ENCODE measurements at regions not wholly inside any gene's neighbourhood (a gene's known extent, or its start where the extent isn't known, plus 50 kb on each side); places are given as distances from the start of the nearest gene placed in this dataset.
"Not testable (repeated sequence)": the region's sequence is repeated elsewhere in the genome, so short reads cannot be mapped to it uniquely, and the experiment has no call there.

DNA sequence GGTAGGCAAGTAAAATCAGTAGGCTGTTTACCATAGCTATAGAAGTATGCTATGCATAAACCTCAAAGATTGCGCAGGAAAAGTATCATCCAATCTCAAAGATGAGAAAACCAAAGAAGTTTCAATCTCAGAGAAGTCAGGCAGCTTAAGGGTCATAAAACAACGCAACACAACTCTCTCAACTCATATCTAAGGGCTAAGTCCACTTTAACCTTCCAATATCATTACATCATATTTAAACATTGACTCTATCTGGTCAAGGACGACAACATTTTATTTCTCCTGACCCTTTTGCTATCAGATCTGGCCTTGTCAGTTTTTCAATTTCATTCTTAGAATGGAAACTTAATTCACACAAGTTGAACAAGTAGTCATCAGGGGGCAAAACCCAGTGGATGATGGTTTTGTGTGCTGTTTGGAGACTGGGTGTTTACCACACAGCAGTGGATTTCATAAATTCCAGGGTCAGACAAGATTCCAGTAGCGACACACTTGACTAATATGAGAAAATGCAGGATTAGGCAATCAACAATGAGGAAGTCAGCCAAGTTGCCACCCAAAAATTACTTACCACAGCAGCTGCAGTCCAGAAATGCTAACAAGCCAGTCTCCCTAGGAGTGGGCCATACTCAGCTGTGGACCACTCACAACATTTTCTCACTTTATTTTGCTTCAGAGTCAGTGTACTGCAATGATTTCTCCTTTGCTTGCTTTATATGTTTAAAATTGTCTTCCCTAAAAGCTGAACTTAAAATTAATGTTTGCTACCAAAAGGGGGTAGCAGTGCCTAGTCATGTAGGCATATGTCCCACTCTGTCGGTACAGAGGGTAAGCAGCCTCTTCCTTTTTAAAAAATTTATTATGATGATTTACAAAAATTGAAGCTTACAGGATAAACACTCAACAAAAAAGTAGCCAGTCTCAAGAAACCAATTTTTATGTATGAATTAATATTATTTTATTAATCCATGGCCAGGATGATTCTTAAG lies 131.9 kb upstream of the NBPF9 start:
- DNase-seq, result not testable (repeated sequence)

DNA sequence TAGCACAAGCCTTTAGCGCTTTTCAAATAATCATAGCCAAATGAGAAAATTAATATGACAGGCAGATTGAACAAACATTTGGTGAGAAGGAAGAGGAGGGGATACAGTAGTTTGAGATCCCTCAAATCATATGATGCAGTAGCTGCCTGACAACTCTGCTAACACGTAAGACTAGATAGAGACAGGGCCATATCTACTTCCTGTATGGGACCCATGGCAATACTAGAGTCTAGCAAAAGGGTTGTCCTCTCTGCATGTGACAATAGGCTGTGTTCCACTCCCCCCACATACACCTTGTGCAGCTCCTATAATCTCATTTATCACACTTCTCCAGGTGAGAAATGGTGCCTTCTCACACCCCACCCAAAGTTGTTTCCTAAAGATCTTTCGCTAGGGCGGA lies 134.2 kb upstream of the NBPF9 start:
- not testable (repeated sequence) for DNase-seq

DNA sequence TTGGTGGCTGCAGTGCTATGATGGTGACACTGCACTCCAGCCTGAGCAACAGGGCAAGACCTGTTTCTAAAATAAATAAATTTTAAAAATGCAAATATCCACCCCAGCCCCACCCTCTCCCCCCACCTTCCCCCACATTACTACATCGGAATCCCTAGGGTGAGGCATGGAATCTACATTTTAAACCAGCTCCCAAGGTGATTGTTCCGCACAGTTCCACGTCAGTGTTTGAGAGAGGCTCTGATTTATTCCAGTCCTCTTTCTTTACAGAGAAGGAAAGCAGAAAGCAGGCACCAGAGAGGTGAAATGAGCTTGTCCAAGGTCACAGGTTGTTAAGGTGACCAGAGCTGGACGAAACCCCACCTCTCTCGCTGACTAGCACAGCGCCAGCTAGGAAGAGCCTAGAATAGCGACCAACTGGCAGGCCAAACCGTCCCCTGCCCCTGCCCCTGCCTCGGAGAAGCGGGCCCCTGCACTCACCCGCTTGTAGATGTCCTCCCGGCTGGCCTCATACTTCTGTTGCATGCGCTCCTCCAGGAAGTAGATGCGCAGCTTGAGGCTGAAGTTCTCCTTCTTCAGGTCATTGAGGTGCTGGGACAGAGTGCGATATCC lies 136.7 kb upstream of the NBPF9 start:
- DNase-seq, result not testable (repeated sequence)

DNA sequence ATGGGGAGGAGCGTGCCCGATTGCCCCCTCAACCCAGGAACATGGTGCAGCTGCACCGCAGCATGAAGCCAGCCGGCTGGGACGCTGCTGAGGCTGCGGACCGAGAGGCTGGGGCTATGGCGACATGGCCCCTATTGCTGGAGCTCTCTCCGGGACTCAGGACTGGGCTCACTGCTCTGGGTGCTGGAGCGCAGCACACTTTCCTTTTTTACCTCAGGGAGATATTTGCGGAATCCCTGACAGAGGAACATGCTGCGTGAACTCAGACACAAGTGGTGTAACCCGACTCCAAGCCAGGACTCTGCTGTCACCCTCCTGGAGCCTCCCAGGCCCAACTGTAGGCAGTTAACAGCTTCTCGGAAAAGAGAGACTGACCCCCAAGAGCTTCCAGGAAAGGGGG lies 137.2 kb upstream of the NBPF9 start:
- DNase-seq, result not testable (repeated sequence)

DNA sequence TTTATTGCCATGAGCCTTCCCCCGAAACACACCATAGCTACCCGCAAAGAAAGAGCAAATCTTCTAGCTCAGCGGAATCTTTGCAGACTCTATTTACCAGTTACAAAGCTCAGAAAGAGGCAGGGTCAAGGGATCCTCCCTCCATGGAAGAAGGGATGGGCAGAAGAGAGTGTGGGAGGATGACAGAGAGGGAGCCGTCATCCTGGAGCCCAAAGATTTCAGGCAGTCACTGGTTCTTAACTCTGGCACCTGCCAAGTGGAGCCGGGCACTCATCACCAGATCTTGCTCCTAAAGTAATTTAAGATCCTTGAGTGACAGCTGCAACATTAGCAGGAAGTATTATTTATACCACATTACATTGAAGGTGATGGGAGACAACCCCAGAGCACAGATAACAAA lies 137.9 kb upstream of the NBPF9 start:
- DNase-seq, result not testable (repeated sequence)

DNA sequence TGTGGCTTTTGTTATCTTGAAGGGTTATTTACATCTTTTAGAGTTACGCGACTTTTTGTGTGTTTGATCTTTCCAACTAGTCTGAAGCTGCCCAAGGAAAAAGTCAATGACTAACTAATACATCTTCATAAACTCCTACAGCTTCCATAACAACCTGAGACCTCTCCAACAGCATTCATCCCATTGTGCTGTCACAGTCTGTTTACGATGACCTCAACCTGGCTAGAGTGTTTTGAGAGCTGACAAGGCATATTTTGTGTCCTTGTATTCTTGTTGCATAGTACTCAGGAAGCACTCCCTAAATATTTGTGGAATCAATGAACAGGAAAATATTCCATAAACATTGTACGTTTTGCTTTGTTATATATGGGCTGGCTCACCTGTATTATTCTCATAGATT lies 140.2 kb upstream of the NBPF9 start:
- DNase-seq, result not testable (repeated sequence)

DNA sequence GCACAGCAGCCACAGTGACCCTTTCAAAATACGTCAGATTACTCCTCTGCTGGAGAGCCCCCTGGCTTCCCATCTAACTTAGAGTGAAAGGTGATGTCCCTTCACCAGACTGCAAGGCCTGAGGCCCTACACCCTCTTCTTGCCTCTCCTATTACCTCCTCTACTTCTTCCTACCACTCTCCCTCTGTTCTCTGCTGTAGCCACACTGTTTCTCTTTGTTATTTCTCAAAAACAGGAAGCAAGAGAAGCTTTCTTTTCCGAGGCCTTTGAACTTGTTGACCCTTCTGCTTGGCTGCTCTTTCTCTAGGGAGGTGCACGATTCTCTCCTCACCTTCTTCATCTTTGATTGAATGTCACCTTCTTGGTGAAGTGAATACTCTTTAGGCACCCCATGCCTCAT lies 141.3 kb upstream of the NBPF9 start:
- not testable (repeated sequence) for DNase-seq

- not testable (repeated sequence) for DNase-seq
Measured at GRCh38 chr1:149246212-149246611, 142.9 kb upstream of the NBPF9 start.

DNA sequence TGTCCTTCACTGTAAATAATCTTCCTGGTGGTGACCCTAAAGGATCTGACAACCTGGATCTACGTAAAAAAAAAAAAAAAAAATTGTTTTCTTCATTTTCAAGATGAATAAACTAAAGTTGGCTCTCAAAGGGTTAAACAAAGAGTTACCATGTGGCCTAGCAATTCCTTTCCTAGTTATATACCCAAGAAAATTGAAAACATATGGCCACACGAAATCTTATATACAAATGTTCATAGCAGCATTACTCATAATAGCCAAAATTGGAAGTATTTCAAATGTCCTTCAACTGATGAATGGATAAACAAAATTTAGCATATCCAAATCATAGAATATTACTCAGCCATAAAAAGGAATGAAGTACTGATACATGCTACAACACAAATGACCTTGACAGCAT lies 145.3 kb upstream of the NBPF9 start:
- not testable (repeated sequence) for DNase-seq

- DNase-seq, result not testable (repeated sequence)
Measured at GRCh38 chr1:149249850-149250467, 146.6 kb upstream of the NBPF9 start.

DNA sequence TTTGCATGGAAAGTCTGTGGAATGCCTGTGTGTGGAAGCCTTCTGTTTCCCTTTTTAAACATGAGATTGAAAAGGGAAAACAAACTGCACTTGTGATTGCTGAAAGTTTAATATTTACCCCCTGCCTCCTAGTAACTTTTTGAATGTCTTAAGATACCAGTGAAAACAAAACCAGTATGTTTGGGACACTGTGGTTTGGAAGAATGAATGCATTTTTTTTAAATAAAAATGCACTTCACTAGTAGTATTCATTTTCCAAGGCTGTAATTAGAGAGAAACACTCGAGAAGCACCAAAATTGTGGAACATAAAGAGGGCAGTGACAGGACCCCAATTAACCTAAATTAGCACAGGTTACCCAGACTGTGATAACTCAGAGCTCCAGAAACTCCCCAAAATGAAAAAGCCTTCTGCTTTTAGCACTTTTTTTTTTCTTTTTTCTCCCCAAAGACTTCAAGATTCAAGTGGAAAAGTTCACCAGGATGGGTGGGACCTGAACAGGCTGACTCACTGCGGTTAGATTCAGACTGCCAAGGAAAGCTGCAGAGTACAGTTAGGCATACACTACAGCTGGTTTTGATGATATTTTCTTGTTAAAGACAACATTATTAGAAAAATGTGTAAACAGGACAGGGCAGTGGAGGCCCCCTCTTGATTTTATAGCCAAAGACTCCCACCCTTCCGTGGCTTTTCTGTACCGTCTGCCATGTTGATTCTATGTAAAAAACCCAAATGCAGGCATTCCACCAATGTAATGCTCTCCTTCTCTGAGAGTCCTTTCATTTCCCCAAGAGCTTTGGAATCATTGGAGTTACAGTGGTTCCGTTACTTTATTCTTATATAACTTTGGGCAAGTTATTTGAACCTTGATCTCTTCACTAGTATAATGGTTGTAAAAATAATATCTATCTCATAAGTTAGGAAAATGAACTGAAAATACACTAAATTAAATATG lies 151.8 kb upstream of the NBPF9 start:
- not testable (repeated sequence) for DNase-seq

- not testable (repeated sequence) for DNase-seq
Measured at GRCh38 chr1:149260284-149260683, 156.9 kb upstream of the NBPF9 start.

DNA sequence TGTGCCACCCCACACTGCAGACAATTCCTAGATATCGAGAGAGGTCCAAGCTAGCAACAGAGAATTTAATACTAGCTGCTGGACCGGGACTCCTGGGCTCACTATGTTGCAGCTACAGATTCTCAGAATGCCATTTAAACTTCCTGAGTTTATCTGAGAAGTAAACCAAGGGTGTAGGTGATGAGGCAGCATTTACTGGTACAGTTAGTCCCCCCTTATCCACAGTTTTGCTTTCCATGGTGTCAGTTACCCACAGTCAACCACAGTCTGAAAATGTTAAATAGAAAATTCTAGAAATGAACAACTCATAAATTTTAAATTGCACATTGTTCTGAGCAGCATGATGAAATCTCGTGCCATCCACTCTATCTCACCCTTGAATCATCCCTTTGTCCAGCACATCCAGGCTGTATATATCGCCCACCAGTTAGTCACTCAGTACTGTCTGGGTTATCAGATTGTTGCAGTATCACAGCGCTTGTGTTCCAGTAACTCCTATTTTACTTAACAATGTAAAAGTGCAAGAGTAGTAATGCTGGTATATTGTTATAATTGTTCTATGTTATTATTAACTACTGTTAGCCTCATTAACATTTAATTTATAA lies 157.5 kb upstream of the NBPF9 start:
- not testable (repeated sequence) for DNase-seq

GRCh38 chr1:149267287-149267686 lies 163.9 kb upstream of the NBPF9 start:
- DNase-seq, result not testable (repeated sequence)

DNA sequence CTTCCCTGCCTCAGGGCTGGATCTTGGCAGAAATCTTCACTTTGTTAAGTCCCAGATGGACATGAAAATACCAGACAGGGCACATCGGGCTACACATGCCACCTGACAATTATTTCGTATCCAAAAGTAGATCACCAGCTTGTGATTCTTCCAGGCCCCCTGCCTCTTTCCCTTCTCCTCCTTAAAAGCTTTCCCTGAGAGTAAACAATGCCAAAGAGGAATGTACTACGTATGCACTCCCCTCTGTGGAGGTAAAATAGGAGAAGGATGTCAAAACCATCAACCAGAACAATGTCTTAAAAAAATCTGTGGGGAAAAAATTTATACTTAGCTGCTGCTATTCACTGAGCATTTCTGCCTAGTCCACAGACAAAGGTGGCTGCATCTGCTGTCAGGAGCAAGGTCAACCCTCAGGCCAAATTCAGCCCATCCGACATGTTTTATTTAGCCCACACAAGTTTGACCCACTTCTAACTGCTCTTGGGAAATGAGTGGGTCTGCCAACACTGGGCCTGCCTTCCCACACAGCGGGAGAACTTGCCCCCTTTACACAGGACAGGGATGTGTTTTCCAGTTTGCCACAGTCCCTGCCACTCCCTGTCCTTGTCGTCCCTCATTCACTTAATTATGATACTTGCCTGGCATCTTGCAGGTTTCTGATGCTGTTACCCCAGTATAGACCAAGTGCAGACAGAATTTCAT lies 165.8 kb upstream of the NBPF9 start:
- DNase-seq, result not testable (repeated sequence)

- not testable (repeated sequence) for DNase-seq
Measured at GRCh38 chr1:149269833-149270232, 166.5 kb upstream of the NBPF9 start.

DNA sequence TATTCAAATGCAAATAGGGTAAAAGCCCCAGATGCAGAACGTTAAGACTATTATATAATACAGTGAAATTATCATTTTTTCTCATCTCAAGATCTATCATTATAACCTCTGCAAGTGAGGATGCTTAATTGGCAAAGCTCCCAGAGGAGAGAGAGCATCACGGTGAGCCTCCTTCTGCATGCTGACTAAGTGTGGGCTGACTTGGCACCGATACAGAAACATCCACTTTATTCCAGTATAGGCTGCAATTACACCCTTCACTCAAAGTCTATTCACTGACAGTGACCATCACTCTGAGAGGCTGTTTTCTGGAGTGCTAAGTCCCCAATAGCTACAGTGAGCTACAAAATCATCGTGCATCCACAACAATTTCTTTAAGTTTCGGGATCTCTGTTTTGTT lies 171.1 kb upstream of the NBPF9 start:
- DNase-seq, result not testable (repeated sequence)

- DNase-seq, result not testable (repeated sequence)
Measured at GRCh38 chr1:149275802-149276201, 172.5 kb upstream of the NBPF9 start.

DNA sequence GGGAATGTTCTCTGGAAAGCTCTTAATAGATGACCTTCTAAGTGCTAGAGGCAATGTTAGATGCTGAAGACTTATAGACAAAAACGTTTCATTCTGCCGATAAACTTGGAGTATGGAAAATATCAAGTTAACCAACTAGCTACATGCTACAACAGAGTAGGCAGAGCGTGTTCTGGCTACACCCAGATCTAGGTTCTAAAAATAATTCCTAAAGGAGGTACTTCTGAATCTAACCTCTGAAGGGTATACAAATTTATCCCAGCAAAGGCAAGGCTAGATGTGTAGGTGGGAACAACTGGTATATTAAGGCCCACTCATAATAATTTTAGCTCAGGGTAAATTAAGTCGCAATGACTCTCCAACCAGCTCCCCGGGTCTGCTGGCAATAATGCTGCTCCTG lies 173.1 kb upstream of the NBPF9 start:
- not testable (repeated sequence) for DNase-seq

GRCh38 chr1:149278156-149278555 lies 174.8 kb upstream of the NBPF9 start:
- DNase-seq, result not testable (repeated sequence)

DNA sequence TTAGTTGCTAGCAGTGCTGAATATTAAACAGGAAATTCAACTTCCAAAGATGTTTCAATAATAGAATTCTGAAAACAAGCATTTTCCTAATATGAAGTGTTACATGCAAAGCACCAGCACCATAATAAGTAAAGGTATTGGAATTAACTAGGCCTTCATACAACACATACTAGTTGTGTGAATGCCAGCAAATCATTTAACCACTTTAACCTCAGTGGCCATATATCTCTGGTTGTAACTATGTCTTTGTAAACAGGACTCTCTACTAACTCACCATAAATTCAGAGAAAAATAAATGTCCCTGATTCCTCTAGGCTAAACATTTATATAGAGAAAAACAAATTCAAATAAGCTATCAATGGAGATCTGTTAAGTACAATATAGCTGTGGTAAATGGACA lies 175.7 kb upstream of the NBPF9 start:
- not testable (repeated sequence) for DNase-seq

All from effector CD8-positive, alpha-beta T cell (primary cell).